ENCODE measurements at regions not wholly inside any gene's neighbourhood (a gene's known extent, or its start where the extent isn't known, plus 50 kb on each side); places are given as distances from the start of the nearest gene placed in this dataset.
"Not testable (repeated sequence)": the region's sequence is repeated elsewhere in the genome, so short reads cannot be mapped to it uniquely, and the experiment has no call there.

GRCh38 chr21:36214561-36214960, 57.9 kb downstream of the DOP1B start:
- ATAC-seq (ENCODE audit: low FRiP score), result no peak
- DNase-seq (ENCODE audit: low spot score), result no peak
- no peak for TF ChIP-seq CTCF (IDR thresholded peaks at IDR 0.05)

GRCh38 chr21:36217743-36218142, 61.1 kb downstream of the DOP1B start:
- no peak for ATAC-seq (ENCODE audit: low FRiP score)
- no peak for DNase-seq (ENCODE audit: low spot score)
- no peak for TF ChIP-seq CTCF (IDR thresholded peaks at IDR 0.05)

- no peak for ATAC-seq (ENCODE audit: low FRiP score)
- no peak for TF ChIP-seq CTCF (IDR thresholded peaks at IDR 0.05)
- DNase-seq (ENCODE audit: low spot score), result no peak
Measured at GRCh38 chr21:36218691-36219090, 62.1 kb downstream of the DOP1B start.

GRCh38 chr21:36223451-36223850, 66.8 kb downstream of the DOP1B start:
- TF ChIP-seq CTCF (IDR thresholded peaks at IDR 0.05), result no peak
- no peak for ATAC-seq (ENCODE audit: low FRiP score)
- no peak for DNase-seq (ENCODE audit: low spot score)

GRCh38 chr21:36229181-36229580, 72.6 kb downstream of the DOP1B start:
- no peak for TF ChIP-seq CTCF (IDR thresholded peaks at IDR 0.05)
- DNase-seq (ENCODE audit: low spot score) (no peak), ATAC-seq (ENCODE audit: low FRiP score) (no peak)

- not testable (repeated sequence) for ATAC-seq (ENCODE audit: low FRiP score); DNase-seq (ENCODE audit: low spot score)
Measured at GRCh38 chr21:36231444-36231843, 74.8 kb downstream of the DOP1B start.

- DNase-seq (ENCODE audit: low spot score) (no peak), ATAC-seq (ENCODE audit: low FRiP score) (no peak)
- no peak for TF ChIP-seq CTCF (IDR thresholded peaks at IDR 0.05)
Measured at GRCh38 chr21:36232641-36233040, 76.0 kb downstream of the DOP1B start.

GRCh38 chr21:36235058-36235582, 78.5 kb downstream of the DOP1B start:
- TF ChIP-seq CTCF (IDR thresholded peaks at IDR 0.05), result no peak
- DNase-seq (ENCODE audit: low spot score) (no peak), ATAC-seq (ENCODE audit: low FRiP score) (no peak)
